GM10266 (cell line): ENCODE measurements at regions not wholly inside any gene's neighbourhood (a gene's known extent, or its start where the extent isn't known, plus 50 kb on each side); places are given as distances from the start of the nearest gene placed in this dataset.

ENCODE experiments used
- DNase-seq: peaks from one replicate; pipeline ENCODE4 v3.0.0; 2012; ENCODE audit errors: extremely low spot score
- TF ChIP-seq, protein P1 (sequence below): IDR thresholded peaks from 2 replicates; pipeline ENCODE4 v1.5.1; 2012; ENCODE audit warnings: mild to moderate bottlenecking, low read depth; ENCODE audit not compliant: control insufficient read depth, insufficient read depth; ENCODE audit errors: missing control alignments

DNA sequence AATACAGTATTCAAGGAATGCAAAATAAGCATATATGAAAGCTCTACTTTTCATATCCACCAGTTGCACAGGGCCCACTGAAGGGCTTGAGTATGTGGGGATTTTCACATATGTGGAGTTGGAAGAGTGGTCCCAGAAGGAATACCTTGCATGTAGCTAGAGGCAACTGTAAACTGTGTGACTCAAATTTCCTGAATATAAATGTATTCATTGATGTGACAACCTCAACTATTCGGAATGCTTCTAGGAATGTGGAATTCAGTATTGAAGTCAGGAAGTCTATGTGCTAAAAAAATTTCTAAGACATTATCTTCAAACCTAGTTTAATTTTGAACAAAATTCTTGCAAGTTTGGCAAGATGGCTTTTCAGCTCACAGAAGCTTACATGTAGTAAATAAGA is 695.5 kb upstream of the SEMA3D start:
- DNase-seq: no peak
- TF ChIP-seq, protein P1, sequence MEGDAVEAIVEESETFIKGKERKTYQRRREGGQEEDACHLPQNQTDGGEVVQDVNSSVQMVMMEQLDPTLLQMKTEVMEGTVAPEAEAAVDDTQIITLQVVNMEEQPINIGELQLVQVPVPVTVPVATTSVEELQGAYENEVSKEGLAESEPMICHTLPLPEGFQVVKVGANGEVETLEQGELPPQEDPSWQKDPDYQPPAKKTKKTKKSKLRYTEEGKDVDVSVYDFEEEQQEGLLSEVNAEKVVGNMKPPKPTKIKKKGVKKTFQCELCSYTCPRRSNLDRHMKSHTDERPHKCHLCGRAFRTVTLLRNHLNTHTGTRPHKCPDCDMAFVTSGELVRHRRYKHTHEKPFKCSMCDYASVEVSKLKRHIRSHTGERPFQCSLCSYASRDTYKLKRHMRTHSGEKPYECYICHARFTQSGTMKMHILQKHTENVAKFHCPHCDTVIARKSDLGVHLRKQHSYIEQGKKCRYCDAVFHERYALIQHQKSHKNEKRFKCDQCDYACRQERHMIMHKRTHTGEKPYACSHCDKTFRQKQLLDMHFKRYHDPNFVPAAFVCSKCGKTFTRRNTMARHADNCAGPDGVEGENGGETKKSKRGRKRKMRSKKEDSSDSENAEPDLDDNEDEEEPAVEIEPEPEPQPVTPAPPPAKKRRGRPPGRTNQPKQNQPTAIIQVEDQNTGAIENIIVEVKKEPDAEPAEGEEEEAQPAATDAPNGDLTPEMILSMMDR: no peak

- TF ChIP-seq, protein P1: no peak
- no peak for DNase-seq
Observed at GRCh38 chr7:85875398-85875797, 688.5 kb upstream of the SEMA3D start.

- TF ChIP-seq, protein P1: no peak
- DNase-seq: no peak
Observed at GRCh38 chr7:85866540-85866939, 679.7 kb upstream of the SEMA3D start.

- no peak for DNase-seq
- TF ChIP-seq, protein P1: peak; percentile 15
Observed at GRCh38 chr7:85851571-85852193, 664.8 kb upstream of the SEMA3D start.

GRCh38 chr7:85850381-85850780 is 663.5 kb upstream of the SEMA3D start:
- TF ChIP-seq, protein P1: no peak
- DNase-seq: no peak

GRCh38 chr7:85840554-85840953 is 653.7 kb upstream of the SEMA3D start:
- no peak for DNase-seq

GRCh38 chr7:85833066-85833465 is 646.2 kb upstream of the SEMA3D start:
- TF ChIP-seq, protein P1: no peak
- DNase-seq: no peak

More at GRCh38 chr7:85840554-85840953, 653.7 kb upstream of the SEMA3D start:
- TF ChIP-seq, protein P1: no peak
